Prostate gland (tissue), 2 donors: ENCODE measurements at regions not wholly inside any gene's neighbourhood (a gene's known extent, or its start where the extent isn't known, plus 50 kb on each side); places are given as distances from the start of the nearest gene placed in this dataset.

ENCODE experiments used
- CTCF ChIP-seq, 4 experiments: fragments of 200-600 bp in 2 of 4; fragments of 450-650 bp in 2 of 4; sonication (generic) in 2 of 4; IDR thresholded peaks; 1 replicate in 3 of 4; 2 replicates in 1 of 4; pipeline ENCODE4 v1.5.1; 2016 to 2019; ENCODE audit warnings: antibody characterized with exemption in 4 of 4, mild to moderate bottlenecking in 2 of 4, moderate library complexity in 2 of 4
- POLR2A ChIP-seq: fragments of 450-650 bp; IDR thresholded peaks from one replicate; pipeline ENCODE4 v1.6.1; 2016; ENCODE audit warnings: antibody characterized with exemption, mild to moderate bottlenecking
- POLR2AphosphoS5 ChIP-seq: sonication (generic); formaldehyde crosslinking; IDR thresholded peaks from one replicate; pipeline ENCODE4 v1.6.1; 2017; ENCODE audit warnings: antibody characterized with exemption

DNA sequence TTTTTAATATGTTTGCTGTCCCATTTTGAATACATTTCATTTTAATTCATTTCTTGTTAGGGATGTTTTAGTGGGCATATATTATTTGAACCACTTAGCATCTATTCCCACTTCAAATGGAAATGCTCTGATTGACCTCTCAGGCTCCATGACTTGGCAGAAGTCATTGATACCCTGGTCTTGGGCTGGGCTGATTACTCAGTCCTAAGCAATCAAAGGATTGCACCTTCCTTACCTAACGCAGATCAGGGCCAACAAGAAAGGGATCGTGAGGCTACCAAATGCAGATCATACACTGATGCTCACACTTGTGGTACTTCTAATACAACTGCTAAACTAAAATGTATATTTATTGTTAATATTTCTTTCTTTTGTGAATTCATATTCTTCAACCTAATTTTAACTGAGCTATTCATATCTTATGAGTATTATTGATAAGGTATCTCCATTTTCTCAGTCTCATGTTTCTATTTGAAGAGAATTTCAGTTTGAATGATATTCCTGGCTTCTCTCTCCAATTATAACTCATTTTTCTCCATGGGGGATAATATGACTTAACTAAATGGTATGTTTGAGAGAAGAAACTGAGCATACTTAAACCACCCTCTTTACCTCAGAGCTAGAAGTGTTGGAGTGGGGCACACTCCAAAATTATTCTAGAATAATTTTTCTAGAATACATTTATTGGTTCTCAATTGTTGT lies 615.5 kb upstream of the ADAMTS5 start:
- no peak for TF ChIP-seq POLR2A
- no peak for TF ChIP-seq POLR2AphosphoS5
- TF ChIP-seq CTCF (IDR thresholded peaks at IDR 0.05), result no peak
